HG03439 (cell line): ENCODE measurements at regions not wholly inside any gene's neighbourhood (a gene's known extent, or its start where the extent isn't known, plus 50 kb on each side); places are given as distances from the start of the nearest gene placed in this dataset.
"Not testable (repeated sequence)": the region's sequence is repeated elsewhere in the genome, so short reads cannot be mapped to it uniquely, and the experiment has no call there.

Experiments used
- ATAC-seq: cut with Tn5 transposase; IDR thresholded peaks from one replicate; pipeline ENCODE4 v1.9.1; 2021; ENCODE audit warnings: mild to moderate bottlenecking, moderate library complexity; ENCODE audit not compliant: unreplicated experiment

DNA sequence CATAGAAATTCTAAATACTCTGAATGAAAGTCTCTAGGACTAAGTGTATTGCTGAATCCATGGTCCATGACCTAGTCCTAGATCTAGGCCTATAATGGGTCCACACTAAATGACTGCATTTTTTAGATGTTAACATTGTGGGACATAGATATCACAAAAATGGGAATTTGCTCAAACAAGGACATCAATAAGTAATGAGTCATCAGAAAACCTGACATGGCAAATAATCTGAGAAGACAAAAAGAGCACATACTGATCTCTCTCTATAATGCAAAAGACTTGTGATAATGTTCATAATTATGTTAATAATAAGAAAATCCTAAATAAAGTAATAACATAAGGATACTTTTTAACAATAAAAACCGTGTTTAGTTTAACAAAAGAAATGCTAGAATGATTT is 1168.4 kb downstream of the FSCB start:
- no peak for ATAC-seq

DNA sequence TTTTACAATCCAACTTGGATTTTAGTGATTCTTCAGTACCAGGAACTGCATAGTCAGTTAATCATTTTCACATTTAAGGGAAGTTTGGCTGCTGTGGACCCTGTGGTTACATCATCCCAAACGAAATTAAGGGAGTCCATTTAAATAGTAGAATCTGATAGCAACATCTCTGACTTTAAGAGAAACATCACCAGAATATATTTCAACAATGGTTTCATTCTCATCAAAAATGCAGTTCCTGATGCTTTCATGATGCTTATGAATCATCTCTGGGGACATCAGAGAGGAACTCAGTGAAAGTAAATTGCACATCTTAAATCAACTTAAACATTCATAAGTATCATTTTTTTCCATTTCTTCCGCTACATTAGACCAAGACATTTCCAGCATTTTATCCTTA is 1170.7 kb downstream of the FSCB start:
- ATAC-seq, result no peak

DNA sequence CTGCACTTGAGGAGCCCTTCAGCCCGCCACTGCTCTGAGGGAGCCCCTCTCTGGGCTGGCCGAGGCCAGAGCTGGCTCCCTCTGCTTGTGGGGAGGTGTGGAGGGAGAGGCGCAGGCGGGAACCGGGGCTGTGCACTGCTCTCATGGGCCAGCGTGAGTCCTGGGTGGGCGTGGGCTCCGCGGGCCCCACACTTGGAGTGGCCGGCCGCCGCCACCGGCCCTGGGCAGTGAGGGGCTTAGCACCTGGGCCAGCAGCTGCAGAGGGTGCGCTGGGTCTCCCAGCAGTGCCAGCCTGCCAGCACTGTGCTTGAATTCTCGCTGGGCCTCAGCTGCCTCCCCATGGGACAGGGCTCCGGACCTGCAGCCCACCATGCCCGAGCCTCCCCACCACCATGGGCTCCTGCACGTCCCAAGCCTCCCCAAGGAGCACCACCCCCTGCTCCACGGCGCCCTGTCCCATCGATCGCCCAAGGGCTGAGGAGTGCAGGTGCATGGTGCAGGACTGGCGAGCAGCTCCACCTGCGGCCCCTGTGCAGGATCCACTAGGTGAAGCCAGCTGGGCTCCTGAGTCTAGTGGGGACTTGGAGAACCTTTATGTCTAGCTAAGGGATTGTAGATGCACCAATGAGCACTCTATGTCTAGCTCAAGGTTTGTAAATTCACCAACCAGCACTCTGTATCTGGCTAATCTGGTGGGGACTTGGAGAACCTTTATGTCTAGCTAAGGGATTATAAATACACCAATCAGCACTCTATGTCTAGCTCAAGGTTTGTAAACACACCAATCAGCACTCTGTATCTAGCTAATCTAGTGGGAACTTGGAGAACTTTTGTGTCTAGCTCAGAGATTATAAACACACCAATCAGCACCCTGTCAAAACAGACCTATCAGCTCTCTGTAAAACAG is 1180.3 kb downstream of the FSCB start:
- ATAC-seq, result not testable (repeated sequence)

DNA sequence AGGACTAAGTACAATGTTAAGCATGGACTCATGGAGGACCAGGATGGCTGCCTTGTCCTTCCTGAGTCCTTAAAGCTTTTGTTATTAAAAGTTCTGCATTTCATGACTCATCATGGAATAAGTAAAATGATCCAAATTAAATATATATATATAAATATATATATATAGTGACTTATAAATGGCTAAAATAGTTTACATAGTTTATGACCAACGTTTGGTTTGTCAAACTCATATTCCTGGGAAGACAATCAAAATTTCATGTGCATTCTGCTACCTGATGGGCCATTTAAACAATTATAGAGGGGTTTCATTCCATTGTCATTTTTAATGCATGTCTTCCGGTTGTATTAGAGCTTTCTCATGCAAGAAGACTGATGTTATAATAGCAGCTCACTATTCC is 1190.7 kb downstream of the FSCB start:
- ATAC-seq, result no peak

DNA sequence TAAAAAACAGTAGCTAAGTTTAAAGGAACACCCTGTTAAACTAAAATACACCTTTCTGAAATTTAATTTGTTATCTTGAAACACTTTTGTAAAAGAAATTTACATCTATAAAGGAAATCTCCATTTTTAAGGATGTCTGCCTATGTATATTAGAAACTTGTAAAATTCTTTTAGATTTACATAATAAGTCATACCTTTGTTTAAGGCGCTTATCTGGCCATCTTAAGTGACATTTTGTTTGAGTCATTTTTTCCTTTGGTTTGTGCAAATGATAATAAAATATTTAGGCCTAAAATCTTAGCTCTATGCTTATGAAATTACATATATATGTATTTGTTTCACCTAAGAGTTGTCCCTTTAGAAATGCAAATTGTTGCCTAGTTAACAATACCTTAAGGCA is 1193.4 kb downstream of the FSCB start:
- no peak for ATAC-seq

DNA sequence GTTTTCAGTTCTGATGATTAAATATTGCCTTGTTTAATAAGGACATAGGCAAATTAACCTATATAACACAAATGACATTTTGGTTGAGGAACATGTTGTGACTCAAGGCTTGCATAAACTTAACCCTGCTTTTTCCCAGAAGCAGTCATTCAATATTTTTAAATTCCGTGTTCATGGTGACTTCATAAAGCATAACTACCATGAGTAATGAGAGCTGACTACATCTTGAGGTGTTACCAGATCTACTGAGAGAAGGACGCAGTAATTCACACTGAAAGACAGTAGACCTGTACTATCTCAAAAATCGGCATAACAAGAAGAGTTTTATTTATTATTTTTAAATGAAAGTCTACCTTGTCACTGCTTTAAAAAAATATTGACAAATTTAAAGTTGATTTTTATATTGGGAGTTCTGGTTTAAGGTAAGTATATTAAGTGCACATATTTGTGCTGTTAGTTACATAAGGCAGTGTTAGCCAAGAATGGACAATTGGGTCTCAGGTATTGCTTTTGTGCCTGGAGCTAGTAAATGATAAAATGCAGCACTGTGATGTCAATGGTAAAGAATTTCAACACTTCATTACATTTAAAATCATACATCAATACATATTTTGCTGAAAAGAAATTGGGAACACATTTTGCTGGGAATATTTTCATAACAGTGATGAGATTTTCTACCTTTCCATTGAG is 1198.5 kb downstream of the FSCB start:
- no peak for ATAC-seq

DNA sequence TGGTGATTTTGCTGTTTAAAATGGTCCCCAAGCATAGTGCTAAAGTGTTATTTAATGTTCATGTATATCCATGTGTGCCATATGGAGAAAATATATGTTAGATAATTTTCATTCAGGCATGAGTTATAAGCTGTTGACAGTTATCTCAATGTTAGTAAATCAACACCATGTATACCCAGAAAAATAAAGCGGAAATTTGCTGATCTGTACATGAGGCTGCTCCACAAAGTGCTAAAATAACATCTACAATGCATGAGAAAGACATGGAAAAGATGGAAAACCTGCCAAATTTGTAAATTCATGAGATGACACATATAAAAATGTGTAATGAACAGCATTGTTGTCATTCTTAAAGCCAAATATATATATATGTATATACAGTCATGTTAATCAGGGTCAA is 1199.2 kb downstream of the FSCB start:
- ATAC-seq, result no peak

DNA sequence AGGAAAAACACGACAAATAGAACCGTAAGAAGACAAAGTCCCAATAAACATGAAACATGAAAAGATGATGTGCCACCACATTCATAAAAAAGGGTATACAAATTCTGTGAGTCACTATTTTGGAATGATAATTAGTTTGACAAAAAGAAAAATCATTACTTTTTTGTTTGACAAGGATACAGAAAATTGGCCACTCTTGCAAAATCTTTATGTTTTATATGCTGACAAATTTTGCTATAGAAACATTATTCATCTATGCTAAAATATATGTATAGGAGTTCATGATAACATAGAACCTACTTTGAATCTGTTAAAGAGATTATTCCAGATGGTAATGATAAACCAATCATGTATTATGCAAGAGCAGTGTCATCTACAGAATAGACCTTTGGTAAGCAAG is 1201.0 kb downstream of the FSCB start:
- no peak for ATAC-seq

DNA sequence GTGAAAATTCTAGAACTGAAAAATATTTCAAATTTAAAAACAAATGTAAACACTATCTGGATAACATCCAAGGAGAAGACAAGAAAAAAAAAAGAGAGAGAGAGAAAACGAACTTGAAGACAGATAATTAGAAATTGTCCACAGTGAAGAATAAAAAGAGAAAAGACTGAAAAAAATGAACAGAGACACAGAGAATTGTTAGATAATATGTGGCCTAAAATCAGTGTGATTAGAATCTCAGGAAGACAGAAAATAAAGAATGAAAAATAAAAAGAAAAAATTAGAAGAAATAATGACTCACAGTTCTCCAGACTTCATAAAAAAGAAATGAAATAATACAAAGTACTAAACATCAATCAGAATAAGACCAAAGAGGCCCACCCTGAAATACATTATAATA is 1209.3 kb downstream of the FSCB start:
- no peak for ATAC-seq

DNA sequence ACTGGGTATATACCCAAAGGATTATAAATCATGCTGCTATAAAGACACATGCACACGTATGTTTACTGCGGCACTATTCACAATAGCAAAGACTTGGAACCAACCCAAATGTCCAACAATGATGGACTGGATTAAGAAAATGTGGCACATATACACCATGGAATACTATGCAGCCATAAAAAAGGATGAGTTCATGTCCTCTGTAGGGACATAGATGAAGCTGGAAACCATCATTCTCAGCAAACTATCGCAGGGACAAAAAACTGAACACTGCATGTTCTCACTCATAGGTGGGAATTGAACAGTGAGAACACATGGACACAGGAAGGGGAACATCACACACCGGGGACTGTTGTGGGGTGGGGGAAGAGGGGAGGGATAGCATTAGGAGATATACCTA is 1211.0 kb downstream of the FSCB start:
- ATAC-seq, result not testable (repeated sequence)

DNA sequence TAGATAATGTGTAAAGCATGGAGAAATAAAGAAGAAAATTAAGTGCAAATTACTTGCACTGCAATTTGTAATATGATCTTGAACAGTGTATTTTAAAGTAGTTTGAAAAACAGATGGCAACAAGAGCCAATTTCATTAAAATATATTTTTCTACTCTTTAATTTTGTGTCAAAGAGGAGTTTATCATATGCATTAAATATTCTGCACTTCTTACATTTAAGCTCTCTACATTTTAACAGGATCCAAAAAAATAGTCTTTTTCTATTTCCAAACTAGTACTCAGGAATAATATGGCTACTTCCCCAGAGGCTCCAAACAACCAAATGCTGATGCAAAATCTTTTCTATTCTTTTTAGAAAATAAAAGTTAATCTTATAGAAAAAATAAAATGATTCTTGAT is 1221.5 kb downstream of the FSCB start:
- ATAC-seq, result no peak

DNA sequence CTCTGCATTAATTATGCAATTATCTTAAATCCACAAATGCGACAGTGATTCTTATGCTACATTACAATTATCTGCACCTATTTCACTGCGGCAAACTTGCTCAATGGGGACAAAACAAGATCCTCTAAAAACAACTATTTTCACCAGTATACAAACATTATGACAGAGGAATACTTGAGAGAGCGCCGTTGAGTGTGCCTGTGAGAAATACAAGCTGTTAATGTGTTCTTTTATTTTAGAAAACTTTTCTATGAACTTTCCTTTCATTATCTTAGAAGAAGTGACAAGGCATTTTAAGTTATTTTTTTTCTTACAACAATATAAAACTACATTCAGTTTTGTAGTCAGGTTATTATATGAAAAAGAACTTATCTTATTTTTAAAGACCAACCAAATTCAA is 1247.0 kb downstream of the FSCB start:
- ATAC-seq, result no peak

DNA sequence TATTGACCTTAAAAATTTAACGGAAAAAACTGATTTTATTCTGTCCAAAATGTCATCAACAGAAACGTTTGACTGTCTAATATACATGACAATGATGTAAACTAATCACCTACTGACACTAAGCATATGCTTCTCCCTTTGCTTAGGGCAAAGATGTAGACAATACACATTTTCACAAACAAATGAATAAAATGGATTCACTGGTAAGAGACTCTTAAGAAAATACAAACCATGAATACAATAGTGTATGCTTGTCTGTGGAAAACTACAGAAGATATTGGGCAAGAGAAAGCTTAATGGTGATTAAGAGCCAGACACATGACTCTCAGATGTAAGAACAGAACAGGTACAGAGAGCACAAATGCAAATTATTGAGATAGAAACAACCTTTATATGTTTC is 1248.7 kb downstream of the FSCB start:
- no peak for ATAC-seq

DNA sequence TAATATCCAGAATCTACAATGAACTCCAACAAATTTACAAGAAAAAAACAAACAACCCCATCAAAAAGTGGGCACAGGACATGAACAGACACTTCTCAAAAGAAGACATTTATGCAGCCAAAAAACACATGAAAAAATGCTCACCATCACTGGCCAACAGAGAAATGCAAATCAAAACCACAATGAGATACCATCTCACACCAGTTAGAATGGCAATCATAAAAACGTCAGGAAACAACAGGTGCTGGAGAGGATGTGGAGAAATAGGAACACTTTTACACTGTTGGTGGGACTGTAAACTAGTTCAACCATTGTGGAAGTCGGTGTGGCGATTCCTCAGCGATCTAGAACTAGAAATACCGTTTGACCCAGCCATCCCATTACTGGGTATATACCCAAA is 1250.1 kb downstream of the FSCB start:
- not testable (repeated sequence) for ATAC-seq

DNA sequence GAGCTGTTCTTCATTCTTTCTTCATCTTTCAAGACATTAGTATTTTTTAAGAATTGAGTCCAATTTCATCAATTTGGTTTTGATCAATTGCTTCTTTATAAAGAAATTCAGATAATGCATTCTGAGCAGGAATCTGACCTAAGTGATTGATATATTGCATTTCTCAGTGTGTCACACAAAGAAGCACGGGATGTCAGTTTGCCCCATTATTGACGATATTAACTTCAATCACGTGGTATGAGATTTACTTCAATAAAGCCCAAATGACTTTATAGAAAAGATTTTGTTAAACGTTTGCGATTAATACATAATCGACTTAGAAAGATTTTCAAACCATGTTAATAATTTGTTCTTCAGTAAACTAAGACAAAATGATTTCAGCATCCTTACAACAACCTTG is 1254.2 kb downstream of the FSCB start:
- ATAC-seq, result no peak

DNA sequence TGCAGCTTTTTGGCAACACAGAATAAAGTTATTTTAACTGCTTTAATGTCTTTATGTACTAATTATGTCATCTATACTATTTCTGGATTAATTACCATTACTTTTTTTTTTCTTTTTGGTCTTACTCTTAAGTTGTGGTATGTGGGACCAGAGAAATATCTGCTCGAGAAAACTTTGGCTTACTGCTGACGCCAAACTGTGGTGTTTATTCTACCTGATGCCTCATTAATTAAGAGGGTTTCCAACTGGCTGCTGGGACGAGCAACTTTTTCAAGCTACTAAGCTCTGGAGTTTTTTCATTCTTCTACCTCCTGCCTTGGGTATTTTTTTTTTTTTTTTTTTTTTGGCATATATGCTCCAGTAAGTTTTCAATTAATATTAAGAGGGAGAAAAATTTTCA is 1257.5 kb downstream of the FSCB start:
- ATAC-seq, result no peak

DNA sequence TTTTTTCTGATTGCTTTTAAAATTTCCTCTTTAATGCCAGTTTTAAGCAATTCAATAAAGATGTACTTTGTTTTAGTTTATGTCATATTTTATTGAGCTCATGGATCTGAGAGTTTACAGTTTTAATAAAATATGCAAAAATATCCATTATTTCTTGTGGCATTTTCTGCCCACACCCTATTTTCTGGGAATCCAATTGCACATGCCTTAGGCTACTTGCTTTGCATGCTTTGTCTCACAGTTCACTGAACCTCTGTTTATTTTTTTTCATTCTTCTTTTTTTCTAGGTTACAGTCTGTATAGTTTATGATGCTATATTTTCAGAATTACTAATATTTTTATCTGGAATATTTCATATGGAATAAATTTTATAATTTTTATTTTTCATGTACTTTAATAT is 1258.0 kb downstream of the FSCB start:
- no peak for ATAC-seq

DNA sequence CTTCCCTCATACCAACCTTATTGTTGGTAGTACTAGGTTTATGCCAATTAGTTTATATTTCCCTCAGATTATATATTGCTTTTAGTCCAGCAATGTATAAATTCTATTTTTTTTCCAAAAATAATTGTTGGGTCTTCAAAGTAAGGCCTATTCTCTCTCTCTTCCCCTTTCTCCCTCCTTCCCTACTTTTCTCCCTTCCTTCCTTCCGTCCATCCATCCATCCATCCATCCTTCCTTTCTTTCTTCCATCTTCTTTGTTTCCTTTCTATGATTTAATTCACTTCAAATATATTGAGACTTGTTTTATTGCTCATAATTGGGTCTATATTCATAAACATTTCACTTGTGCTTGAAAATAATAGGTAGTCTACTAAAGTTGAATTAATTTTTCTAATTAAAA is 1259.2 kb downstream of the FSCB start:
- ATAC-seq, result no peak

DNA sequence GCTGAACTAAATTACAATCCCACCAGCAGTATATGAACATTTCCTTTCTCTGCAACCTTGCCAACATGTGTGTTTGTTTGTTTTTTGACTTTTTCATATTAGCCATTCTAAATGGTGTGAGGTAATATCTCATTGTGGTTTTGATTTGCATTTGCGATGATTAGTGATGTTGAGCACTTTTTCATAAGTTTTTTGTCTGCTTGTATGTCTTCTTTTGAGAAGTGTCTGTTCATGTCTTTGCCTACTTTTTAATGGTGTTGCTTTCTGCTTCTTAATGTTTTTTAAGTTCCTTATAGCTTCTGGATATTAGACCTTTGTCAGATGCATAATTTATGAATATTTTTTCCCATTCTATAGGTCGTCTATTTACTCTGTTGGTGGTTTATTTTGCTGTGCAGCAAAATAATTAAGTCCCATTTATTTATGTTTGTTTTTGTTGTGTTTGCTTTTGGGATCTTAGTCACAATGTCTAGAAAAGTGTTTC is 1262.9 kb downstream of the FSCB start:
- ATAC-seq, result no peak

DNA sequence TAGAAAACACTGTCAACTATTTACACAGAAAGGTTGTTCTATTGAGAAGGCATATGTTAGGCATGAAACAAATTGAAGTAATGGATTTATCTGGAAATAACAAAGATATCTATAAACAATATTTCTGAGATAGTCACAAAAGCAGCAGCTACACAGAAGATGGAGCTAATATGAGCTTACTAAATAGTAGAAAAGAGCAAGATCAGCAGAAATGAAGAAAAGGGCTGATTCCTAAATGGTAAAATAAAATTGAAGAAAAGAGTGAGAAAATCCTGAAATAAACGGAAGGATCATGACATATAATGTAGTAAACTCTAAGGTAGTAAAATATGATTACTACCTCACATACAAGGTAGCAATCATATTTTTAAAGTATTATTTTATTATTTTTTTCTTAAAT is 1263.9 kb downstream of the FSCB start:
- no peak for ATAC-seq

DNA sequence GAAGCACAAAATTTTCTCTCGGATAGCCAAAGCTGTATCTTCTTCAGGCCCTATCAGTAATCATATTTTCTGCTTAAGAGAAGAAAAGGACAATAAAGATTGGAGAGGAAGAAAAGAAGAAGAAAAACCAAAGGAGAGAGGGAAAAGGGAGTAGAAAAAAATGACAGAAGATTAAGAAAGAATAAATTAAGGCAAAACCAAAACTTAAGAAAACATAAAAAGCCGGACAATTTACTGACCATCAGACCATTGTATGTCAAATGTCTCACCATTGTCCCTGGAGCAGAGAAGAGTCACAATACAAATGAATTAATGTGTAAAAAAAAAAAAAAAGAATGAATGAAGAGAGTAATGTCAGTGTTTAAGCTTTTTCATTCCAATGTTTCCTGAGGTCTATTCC is 1274.8 kb downstream of the FSCB start:
- no peak for ATAC-seq

DNA sequence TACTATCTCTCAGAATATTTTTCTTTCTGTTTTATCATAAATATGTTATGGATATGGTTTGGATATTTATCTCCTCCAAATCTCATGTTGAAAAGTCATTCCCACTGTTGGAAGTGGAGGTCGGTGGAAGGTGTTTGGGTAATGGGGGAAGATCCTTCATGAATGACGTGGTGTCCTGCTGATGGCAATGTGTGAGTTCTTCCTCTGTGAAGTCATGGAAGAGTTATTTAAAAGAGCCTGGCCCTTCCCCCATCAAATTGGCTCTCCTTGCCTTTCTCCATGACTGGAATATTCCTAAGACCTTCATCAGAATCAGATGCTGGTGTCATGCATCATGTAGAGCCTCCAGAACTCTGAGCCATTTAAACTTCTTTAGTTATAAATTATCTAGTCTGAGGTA is 1291.6 kb downstream of the FSCB start:
- ATAC-seq, result no peak
